ENCODE measurements at regions not wholly inside any gene's neighbourhood (a gene's known extent, or its start where the extent isn't known, plus 50 kb on each side); places are given as distances from the start of the nearest gene placed in this dataset.

GRCh38 chr1:148318123-148318903 lies 164.8 kb downstream of the PPIAL4G start:
- POLR2A ChIA-PET: no interaction called here
- no peak overlapping the region for H3K4me3 ChIP-seq (ENCODE audit: low read depth, low read length)
- TF ChIP-seq, protein P1, sequence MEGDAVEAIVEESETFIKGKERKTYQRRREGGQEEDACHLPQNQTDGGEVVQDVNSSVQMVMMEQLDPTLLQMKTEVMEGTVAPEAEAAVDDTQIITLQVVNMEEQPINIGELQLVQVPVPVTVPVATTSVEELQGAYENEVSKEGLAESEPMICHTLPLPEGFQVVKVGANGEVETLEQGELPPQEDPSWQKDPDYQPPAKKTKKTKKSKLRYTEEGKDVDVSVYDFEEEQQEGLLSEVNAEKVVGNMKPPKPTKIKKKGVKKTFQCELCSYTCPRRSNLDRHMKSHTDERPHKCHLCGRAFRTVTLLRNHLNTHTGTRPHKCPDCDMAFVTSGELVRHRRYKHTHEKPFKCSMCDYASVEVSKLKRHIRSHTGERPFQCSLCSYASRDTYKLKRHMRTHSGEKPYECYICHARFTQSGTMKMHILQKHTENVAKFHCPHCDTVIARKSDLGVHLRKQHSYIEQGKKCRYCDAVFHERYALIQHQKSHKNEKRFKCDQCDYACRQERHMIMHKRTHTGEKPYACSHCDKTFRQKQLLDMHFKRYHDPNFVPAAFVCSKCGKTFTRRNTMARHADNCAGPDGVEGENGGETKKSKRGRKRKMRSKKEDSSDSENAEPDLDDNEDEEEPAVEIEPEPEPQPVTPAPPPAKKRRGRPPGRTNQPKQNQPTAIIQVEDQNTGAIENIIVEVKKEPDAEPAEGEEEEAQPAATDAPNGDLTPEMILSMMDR (IDR thresholded peaks at IDR 0.05; ENCODE audit: insufficient read depth, low read length, missing control alignments): no peak

GRCh38 chr1:148317288-148317985 lies 165.4 kb upstream of the NBPF11 start:
- CTCF ChIA-PET: no interaction called here
- DNase-seq (ENCODE audit: low read depth, low spot score): no peak
- TF ChIP-seq, protein P1 (IDR thresholded peaks at IDR 0.05; ENCODE audit: insufficient read depth, low read length, missing control alignments): no peak
- H3K4me3 ChIP-seq (ENCODE audit: low read depth, low read length): no peak overlapping the region
- POLR2A ChIA-PET: no interaction called here

More at GRCh38 chr1:148318123-148318903, 164.8 kb downstream of the PPIAL4G start:
- DNase-seq (ENCODE audit: low read depth, low spot score): no peak
- CTCF ChIA-PET: no interaction called here

- POLR2A ChIA-PET: no interaction called here
- TF ChIP-seq, protein P1 (IDR thresholded peaks at IDR 0.05; ENCODE audit: insufficient read depth, low read length, missing control alignments): no peak
- CTCF ChIA-PET: no interaction called here
- no peak for DNase-seq (ENCODE audit: low read depth, low spot score)
- H3K4me3 ChIP-seq (ENCODE audit: low read depth, low read length): no peak overlapping the region
Measured at GRCh38 chr1:148315071-148315811, 163.2 kb upstream of the NBPF11 start.

- DNase-seq (ENCODE audit: low read depth, low spot score): no peak
- TF ChIP-seq, protein P1 (IDR thresholded peaks at IDR 0.05; ENCODE audit: insufficient read depth, low read length, missing control alignments): no peak
- CTCF ChIA-PET: no interaction called here
- POLR2A ChIA-PET: no interaction called here
- no peak overlapping the region for H3K4me3 ChIP-seq (ENCODE audit: low read depth, low read length)
Measured at GRCh38 chr1:148310807-148311206, 158.7 kb upstream of the NBPF11 start.

DNA sequence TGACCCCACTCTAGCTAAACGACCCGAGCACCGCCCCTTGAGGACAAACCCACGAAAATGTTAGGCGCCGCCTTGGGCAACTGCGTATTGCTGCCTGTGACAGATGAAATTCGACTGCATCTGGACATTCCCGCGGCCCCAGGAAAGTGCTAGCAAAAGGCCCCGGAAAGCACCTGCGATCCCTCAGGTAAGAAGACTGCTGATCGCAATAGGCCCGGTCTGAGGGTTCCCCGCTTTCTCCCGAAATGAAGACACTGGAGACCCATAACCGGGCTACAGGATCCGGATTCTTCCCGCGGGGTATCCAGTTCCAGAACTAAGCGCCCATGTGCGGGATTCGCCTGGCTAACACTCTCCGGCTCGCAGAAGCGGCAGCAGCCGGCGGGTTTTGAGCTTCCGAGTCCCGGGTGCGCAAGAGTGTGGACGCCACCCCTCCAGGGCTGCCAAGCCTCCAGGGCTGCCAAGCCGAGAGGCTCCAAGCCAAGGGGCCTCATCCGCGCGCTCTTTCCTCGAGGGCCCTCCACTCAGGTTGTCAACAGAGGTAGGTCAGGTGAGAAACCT lies 157.9 kb upstream of the NBPF11 start:
- TF ChIP-seq, protein P1 (IDR thresholded peaks at IDR 0.05; ENCODE audit: insufficient read depth, low read length, missing control alignments): no peak
- no peak overlapping the region for H3K4me3 ChIP-seq (ENCODE audit: low read depth, low read length)
- no peak for DNase-seq (ENCODE audit: low read depth, low spot score)
- POLR2A ChIA-PET: no interaction called here
- CTCF ChIA-PET: no interaction called here
